NCI-H2196 treated with DMSO at 0.1 percent for 48 hours (cell line): ENCODE measurements at regions not wholly inside any gene's neighbourhood (a gene's known extent, or its start where the extent isn't known, plus 50 kb on each side); places are given as distances from the start of the nearest gene placed in this dataset.
"Not testable (repeated sequence)": the region's sequence is repeated elsewhere in the genome, so short reads cannot be mapped to it uniquely, and the experiment has no call there.

ENCODE experiments used
- DNase-seq: peaks from one replicate; lab custom pipeline; 2025; ENCODE audit not compliant: unreplicated experiment; lab: John Stamatoyannopoulos, UW

- DNase-seq: no peak
Observed at GRCh38 chr4:132809298-132810032, 339.6 kb upstream of the PCDH10 start.

- DNase-seq: not testable (repeated sequence)
Observed at GRCh38 chr4:132813061-132813460, 336.0 kb upstream of the PCDH10 start.

- no peak for DNase-seq
Observed at GRCh38 chr4:132818091-132818490, 331.0 kb upstream of the PCDH10 start.

GRCh38 chr4:132823419-132823818 is 325.7 kb upstream of the PCDH10 start:
- no peak for DNase-seq

GRCh38 chr4:132824761-132825160 is 324.3 kb upstream of the PCDH10 start:
- no peak for DNase-seq

GRCh38 chr4:132827522-132827921 is 321.6 kb upstream of the PCDH10 start:
- DNase-seq: no peak

GRCh38 chr4:132838244-132838643 is 310.9 kb upstream of the PCDH10 start:
- no peak for DNase-seq

GRCh38 chr4:132839070-132839469 is 310.0 kb upstream of the PCDH10 start:
- no peak for DNase-seq

GRCh38 chr4:132859929-132860328 is 289.2 kb upstream of the PCDH10 start:
- DNase-seq: no peak

GRCh38 chr4:132860976-132861375 is 288.1 kb upstream of the PCDH10 start:
- no peak for DNase-seq

GRCh38 chr4:132863619-132864018 is 285.5 kb upstream of the PCDH10 start:
- DNase-seq: no peak

- no peak for DNase-seq
Observed at GRCh38 chr4:132865458-132865857, 283.6 kb upstream of the PCDH10 start.

GRCh38 chr4:132865922-132866321 is 283.2 kb upstream of the PCDH10 start:
- DNase-seq: no peak

- no peak for DNase-seq
Observed at GRCh38 chr4:132866616-132867015, 282.5 kb upstream of the PCDH10 start.

- no peak for DNase-seq
Observed at GRCh38 chr4:132893787-132894186, 255.3 kb upstream of the PCDH10 start.

GRCh38 chr4:132901224-132901623 is 247.9 kb upstream of the PCDH10 start:
- no peak for DNase-seq

GRCh38 chr4:132910229-132910748 is 238.8 kb upstream of the PCDH10 start:
- DNase-seq: no peak

GRCh38 chr4:132918096-132918495 is 231.0 kb upstream of the PCDH10 start:
- no peak for DNase-seq

- no peak for DNase-seq
Observed at GRCh38 chr4:132923516-132923915, 225.6 kb upstream of the PCDH10 start.

- DNase-seq: no peak
Observed at GRCh38 chr4:132934911-132935310, 214.2 kb upstream of the PCDH10 start.

GRCh38 chr4:132955146-132955545 is 193.9 kb upstream of the PCDH10 start:
- no peak for DNase-seq

GRCh38 chr4:132956962-132957361 is 192.1 kb upstream of the PCDH10 start:
- no peak for DNase-seq
